ENCODE measurements at regions not wholly inside any gene's neighbourhood (a gene's known extent, or its start where the extent isn't known, plus 50 kb on each side); places are given as distances from the start of the nearest gene placed in this dataset.

DNA sequence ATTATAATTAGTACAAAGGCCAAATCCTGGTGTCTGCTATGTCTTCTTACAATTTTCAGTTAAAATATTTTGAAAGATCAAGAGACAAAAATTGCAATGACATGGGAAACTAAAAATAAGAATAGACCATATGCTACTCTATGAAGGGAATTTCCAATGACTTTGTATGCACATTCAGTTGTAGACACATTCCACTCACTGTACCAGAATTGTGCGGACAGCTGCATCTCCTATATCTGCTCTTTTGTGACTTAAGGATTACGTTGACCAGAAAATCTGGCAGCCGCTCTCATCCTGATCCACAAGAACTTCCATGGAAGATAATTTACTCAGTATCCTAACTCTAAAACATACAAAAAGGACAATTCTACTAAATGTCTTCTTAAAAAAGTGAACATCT lies 493.9 kb upstream of the KCNMB2 start:
- DNase-seq: no peak

DNA sequence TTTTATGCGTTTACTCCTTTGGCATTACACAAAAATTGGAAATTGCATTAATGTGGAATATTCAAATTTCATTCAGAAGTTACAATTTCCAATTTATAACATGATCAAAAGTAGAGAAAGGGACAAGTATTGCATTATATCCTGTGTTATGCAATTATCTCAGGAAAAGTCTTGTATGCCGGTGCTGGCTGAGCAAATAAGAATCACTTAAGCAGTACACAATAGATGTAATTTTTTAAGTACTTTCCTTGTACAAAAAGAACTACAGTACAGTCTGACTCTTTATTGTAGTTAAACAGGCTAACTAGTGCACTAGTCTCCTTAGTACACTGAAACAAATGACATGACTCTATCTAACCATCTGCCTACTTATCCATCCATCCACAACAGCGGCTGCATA lies 493.2 kb upstream of the KCNMB2 start:
- DNase-seq: no peak

DNA sequence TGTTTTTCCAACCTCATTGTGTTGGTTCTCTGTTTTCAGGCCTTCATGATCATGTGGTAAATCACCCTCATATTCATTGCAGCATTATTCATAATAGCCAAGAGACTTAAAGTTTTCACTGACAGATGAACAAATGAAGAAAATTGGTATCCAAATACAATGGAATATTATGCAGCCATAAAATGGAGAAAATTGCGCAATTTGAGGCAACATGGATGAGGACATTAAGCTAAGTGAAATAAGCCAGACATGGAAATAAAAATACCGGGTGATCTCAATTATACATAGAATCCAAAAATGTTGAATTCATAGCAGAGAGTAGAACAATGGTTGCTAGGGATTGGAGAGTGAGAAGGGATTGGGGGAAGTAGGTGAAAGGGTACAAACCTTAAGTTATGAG lies 491.9 kb upstream of the KCNMB2 start:
- no peak for DNase-seq

DNA sequence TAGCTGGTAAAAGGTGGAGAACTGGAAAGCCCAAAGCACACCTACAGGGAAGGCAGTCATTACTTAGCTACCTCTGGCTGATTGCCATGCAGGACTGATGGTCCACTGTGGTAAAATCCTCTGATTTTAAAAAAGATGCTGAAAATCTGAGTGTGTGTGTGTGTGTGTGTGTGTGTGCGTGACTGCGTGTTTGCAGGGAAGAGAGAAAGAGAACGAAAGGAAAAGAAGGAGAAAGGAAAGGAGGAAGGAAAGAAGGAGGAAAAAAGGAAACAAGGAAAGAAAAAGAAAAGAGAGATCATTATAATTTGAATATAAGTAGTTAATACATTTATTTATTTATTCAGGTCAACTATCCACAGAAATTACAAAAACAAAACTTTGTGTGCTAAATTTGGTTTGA lies 488.7 kb upstream of the KCNMB2 start:
- no peak for DNase-seq

- DNase-seq: no peak
Measured at GRCh38 chr3:178048768-178049167, 487.5 kb upstream of the KCNMB2 start.

DNA sequence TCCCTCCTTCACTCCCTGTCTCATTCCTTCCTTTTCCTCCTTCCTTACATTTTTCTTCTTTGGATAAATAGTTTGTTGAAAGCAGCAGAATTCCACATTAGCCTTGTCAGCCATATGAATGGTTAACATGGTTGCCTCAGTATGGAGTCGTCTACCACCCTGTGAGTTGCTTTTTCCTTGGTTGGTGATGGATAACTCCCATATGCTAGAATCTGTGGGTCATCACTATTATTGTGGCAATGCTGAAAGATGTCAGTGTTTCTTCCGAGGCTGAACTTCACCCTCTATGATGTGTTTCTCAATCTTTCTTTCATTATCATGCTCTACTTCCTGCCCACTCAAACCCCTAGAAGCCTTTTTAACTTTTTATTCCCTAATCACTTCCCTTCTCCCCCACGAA lies 481.8 kb upstream of the KCNMB2 start:
- no peak for DNase-seq

DNA sequence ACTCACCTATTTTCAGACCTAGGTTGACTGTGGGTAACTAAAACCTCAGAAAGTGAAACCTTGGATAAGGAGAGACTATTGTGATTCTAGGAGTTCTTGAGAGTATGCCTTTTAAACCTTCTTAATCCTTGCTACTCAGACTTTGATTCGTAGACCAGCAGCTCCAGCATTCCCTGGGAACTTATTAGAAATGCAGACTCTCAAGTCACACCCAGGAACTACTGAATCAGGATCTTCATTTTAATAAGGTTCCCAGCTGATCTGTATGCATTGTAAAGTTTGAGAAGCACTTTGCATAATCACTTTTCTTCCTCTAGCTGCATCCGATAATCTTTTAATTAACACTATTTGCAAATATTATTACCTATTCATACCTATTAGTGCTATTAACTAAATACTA lies 480.3 kb upstream of the KCNMB2 start:
- no peak for DNase-seq

GRCh38 chr3:178056868-178057267 lies 479.4 kb upstream of the KCNMB2 start:
- no peak for DNase-seq

DNA sequence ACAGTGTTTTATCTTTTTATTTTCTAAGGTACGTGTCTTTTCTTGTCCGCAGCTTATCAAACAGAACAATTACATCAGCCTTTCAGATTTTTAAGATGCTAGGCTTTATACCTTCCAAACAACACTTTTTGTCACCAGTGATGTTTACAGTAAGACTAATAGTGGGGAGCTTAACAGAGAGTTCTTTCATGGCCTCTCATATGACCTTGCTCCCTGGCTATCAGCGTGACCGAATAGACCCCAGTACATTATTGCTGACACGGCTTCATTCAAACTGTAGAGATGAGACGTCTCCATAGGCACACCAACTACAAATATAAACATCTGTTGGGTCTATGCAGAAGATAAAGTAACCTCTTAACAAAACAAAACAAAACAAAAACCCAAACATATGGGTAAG lies 477.6 kb upstream of the KCNMB2 start:
- no peak for DNase-seq

DNA sequence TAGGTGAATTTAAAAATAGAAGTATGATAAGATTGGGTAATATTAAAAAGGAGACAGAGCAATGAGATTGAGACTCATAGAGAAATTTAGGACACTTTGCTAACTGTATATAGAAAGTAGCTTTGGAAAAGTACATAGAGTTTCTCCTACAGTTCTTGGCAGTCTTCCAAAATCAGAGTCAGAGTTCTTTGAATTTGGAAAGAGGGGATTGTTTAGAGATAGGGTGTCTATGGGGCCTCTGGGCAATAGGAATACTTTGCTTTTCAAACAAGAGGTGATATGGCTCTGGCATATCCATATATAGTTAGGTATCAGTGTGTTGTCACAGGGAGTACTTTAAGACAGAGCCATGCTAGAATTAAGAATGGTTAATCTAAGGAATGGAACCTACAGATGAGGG lies 477.1 kb upstream of the KCNMB2 start:
- DNase-seq: no peak

DNA sequence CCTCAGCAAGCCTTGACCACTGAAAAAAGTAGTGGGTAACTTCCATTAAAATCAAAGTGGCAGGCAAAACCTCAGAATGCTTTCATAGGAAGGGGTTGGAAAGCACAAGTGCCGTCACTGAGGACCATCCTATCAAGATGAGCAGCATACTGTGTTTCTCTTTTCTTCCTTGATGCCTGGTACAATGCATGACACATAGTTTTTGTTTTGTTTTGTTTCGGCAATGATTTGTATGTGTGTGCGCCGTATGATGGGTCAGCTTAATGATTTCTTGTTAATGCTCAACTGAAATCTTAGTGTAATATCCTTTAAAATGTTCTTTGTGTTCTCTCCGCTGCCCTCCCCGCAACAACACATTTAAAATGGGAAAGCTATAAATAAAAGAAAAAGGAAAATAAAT lies 476.4 kb upstream of the KCNMB2 start:
- DNase-seq: no peak

GRCh38 chr3:178060407-178060806 lies 475.8 kb upstream of the KCNMB2 start:
- DNase-seq: no peak

DNA sequence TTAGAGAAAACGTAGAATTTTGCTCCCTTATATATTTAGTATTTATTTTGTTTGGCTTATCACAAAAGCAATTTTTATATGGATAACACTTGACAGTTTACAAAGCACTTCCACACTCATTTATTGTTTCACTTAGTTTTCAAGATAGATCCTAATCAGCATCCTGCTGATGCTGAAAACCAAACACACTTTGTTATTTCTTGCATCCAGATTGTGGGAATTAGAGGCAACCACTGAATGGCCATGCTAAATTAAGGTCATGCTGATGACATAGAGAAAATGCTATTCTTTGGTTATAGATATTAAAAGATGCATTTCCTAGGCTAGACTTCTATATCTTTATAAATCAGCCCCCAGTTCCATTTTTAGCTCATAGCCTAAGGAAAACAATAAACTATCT lies 474.1 kb upstream of the KCNMB2 start:
- DNase-seq: no peak

- DNase-seq: no peak
Measured at GRCh38 chr3:178063461-178063860, 472.8 kb upstream of the KCNMB2 start.

DNA sequence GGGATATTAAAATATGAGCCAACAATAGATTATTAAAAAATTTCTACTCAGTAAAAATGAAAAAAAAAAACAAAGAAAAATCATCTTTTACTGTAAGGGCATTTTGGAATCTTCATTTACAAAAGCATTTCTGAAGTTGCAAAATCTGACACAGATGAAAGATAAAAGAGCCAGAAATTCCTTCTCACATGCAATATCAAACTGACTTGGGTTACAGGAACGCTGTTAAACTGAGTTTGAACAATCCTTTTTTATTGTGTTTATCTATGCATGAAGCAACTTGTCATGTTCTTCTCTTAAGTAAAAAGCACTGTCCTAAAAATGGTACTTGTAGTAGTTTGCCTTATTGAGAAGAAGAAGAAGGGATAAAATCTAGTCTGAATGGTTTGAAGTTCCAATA lies 468.5 kb upstream of the KCNMB2 start:
- DNase-seq: no peak

DNA sequence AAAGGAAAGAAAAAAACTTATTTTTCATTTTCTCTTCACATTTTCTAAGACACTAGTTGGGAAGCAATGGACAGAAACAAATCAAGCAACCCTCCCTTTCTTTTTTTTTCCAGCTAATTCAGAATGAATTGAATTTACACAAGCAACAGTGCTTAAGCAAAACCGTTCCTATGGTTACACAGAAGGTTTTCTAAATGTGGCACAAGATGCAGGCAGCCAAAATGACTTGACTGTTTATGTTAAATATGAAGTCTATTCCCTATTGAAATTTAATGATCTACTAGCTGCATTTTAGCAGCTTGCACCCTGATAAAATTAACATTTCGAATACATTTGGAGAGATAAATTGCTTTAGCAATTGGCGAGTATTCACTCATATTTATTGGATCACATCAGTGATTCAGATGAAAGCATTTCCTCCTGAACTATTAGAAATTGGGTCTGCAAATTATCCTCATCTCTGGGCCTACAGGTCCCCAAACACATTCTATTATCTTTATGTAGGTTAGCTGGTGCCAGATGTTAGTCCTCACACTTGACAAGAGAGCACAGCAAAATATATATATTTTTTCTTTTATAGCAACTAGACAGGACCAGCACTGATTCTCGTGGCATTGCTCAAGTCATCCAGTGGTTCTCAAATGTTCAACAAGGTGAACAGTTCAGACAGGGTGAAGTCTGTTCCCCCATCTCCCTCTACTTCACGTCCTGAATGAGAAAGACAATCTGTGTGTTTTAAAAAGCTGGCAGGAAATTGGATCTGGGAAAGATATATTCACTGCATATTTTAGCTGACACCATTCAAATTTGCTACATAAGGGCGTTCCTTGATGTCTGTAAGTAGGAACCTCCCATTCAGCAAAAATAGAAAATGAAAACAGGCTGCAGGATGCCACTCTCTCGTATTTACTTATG lies 463.6 kb upstream of the KCNMB2 start:
- DNase-seq: no peak

GRCh38 chr3:178073366-178073765 lies 462.9 kb upstream of the KCNMB2 start:
- DNase-seq: no peak

- DNase-seq: no peak
Measured at GRCh38 chr3:178075344-178075743, 460.9 kb upstream of the KCNMB2 start.

DNA sequence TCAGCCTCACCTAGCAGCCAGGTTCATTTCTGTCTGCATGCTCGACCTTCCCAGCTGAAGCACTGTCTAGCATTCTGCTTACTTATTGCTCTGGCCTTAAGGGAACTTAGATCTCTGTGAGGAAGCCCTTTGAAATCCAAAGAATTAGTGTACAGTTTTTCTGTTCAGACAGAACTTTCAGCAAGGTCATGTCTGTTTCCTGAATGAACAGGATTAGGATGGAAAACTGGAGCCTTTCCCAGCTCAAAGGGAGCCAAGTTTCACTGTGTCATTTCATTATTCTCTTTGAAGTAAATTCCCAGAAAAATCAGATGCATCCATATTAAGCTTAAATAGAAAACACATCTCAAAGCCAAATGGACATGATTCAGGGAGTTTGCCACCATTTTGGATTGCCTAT lies 457.3 kb upstream of the KCNMB2 start:
- no peak for DNase-seq

GRCh38 chr3:178079966-178080365 lies 456.3 kb upstream of the KCNMB2 start:
- DNase-seq: no peak

DNA sequence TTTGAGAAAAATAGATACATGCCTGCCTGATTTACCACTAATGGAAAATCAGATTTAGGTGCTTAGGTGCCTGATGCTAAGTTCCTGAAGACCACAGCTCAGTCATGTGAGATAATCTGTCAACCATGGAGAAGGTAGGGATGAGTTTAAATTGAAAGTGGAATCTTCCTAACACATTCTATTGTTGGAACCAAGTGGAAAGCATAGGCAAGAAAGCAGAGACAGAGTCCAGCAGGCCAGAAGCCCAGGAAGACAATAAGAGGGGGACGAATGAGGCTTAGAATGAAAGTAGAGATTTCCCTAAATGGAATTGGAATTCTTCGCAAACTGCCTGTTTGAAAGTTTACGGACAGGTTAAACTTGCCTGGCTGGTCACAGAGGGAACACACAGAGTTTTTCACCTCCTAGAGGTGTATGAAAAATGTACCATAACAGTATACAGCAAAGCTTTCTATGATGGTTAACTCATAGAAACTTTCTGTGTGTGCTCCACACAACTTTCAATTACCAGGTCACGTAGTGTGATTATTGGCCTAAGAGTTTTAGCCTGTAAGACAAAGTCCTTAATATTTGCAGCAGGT lies 453.8 kb upstream of the KCNMB2 start:
- no peak for DNase-seq

- DNase-seq: no peak
Measured at GRCh38 chr3:178083906-178084866, 452.1 kb upstream of the KCNMB2 start.

Measured in activated T-cell treated with anti-CD3 and anti-CD28 coated beads, Interleukin-2, amount 50 U/mL, for 48 hours (primary cell).